ENCODE measurements at regions not wholly inside any gene's neighbourhood (a gene's known extent, or its start where the extent isn't known, plus 50 kb on each side); places are given as distances from the start of the nearest gene placed in this dataset.

DNA sequence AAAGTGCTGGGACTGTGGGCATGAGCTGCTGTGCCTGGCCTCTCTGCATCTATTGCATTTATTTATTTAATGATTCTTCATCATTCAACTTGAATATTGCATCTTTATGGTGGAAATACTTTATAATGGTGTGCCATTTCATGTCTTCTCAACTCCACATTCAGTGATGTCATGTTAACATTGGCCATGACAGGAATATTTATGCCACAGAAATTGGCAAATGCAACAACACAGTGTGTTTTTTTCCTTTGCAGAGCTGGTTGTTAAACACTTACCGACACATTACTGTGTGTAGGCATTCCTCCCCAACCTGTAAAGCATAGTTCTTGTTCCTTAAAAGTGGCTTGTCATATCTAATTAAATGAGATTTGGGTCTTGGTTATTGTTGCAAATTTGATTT, 57.4 kb upstream of the WDR26 start:
- WGBS, 2 experiments (ENCODE audit: extremely low coverage in 1 of 2, insufficient coverage in 1 of 2, insufficient read length in 1 of 2, insufficient replicate concordance in 2 of 2, low coverage in 1 of 2, low lambda C conversion rate in 2 of 2, missing lambda C conversion rate in 1 of 2) = 95% methylated on average over 1 of the region's 1 CpG; no CpG with 5 or more reads in 1 of the 2 experiments
- H3K4me1 ChIP-seq (replicated peaks in 1 of 4; ENCODE audit: control insufficient read depth in 3 of 4, insufficient read depth in 4 of 4, low read length in 3 of 4) = peaks cover 3 to 15% (median 7%) of the 10 kb centered on the region in 4 experiments; a peak in 5 of 7 replicates
- no peak for TF ChIP-seq RAD21 (IDR thresholded peaks at IDR 0.05 in 1 of 2, conservative IDR thresholded peaks at IDR 0.05 in 1 of 2; ENCODE audit: low read depth in 2 of 2, low read length in 2 of 2)
- TF ChIP-seq ZNF274 (IDR thresholded peaks at IDR 0.05; ENCODE audit: borderline replicate concordance, extremely low read depth, low read length) = no peak
- TF ChIP-seq EZH2 (IDR thresholded peaks at IDR 0.05; ENCODE audit: low read depth, low read length, severe bottlenecking) = no peak
- TF ChIP-seq BACH1 (IDR thresholded peaks at IDR 0.05; ENCODE audit: low read length) = no peak
- TF ChIP-seq, protein P1, sequence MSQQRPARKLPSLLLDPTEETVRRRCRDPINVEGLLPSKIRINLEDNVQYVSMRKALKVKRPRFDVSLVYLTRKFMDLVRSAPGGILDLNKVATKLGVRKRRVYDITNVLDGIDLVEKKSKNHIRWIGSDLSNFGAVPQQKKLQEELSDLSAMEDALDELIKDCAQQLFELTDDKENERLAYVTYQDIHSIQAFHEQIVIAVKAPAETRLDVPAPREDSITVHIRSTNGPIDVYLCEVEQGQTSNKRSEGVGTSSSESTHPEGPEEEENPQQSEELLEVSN (IDR thresholded peaks at IDR 0.05) = no peak
- no peak for TF ChIP-seq JUND (IDR thresholded peaks at IDR 0.05; ENCODE audit: low read length)
- TF ChIP-seq RBBP5 (IDR thresholded peaks at IDR 0.05; ENCODE audit: borderline replicate concordance, low read depth, low read length) = no peak
- TF ChIP-seq SIN3A (conservative IDR thresholded peaks at IDR 0.05 in 1 of 2, IDR thresholded peaks at IDR 0.05 in 1 of 2; ENCODE audit: low read depth in 1 of 2, low read length in 2 of 2) = no peak
- no peak for TF ChIP-seq CBX5 (IDR thresholded peaks at IDR 0.05; ENCODE audit: low read depth, low read length)
- TF ChIP-seq MAFK (IDR thresholded peaks at IDR 0.05; ENCODE audit: low read depth, low read length) = no peak
- TF ChIP-seq SRF (IDR thresholded peaks at IDR 0.05; ENCODE audit: low read depth, low read length) = no peak
- no peak for TF ChIP-seq KDM1A (IDR thresholded peaks at IDR 0.05; ENCODE audit: borderline replicate concordance, low read length)
- no peak for TF ChIP-seq CBX8 (IDR thresholded peaks at IDR 0.05; ENCODE audit: borderline replicate concordance, low read depth, low read length)
- TF ChIP-seq POLR2A (IDR thresholded peaks at IDR 0.05; ENCODE audit: control extremely low read depth in 1 of 2, low read depth in 2 of 2, low read length in 2 of 2) = no peak

More for the DNA sequence above, 57.4 kb upstream of the WDR26 start:
- H2BK15ac ChIP-seq (ENCODE audit: low read length) = no peak overlapping the region
- H3K18ac ChIP-seq (ENCODE audit: extremely low read depth, low read length) = no peak overlapping the region
- H2AFZ ChIP-seq (ENCODE audit: low read length) = no peak overlapping the region
- H2AK5ac ChIP-seq (ENCODE audit: low read depth, low read length) = no peak overlapping the region
- no peak for FAIRE-seq
- no peak overlapping the region for H2BK12ac ChIP-seq (ENCODE audit: low read depth, low read length)
- H3K23ac ChIP-seq (ENCODE audit: insufficient read length) = no peak overlapping the region
- H4K5ac ChIP-seq (ENCODE audit: insufficient read length, low read depth, low read length) = no peak overlapping the region
- H4K20me1 ChIP-seq (replicated peaks in 1 of 2; ENCODE audit: control insufficient read depth in 1 of 2, insufficient read depth in 2 of 2, low read length in 2 of 2) = no peaks in the 10 kb centered on the region
- peaks cover 0 to 5% (median 0%) of the 10 kb centered on the region in 4 experiments; a peak in 1 of 8 replicates for H3K36me3 ChIP-seq (ENCODE audit: control insufficient read depth in 2 of 4, insufficient read depth in 4 of 4, low read length in 3 of 4)
- no peaks in the 10 kb centered on the region for H3K23me2 ChIP-seq (ENCODE audit: low read depth, low read length)
- no peak overlapping the region for H3K4ac ChIP-seq (replicated peaks; ENCODE audit: insufficient read length, low read depth, low read length)
- H3K9ac ChIP-seq (replicated peaks in 1 of 4; ENCODE audit: extremely low read depth in 1 of 4, low read depth in 3 of 4, low read length in 3 of 4) = no peak overlapping the region; a peak in 1 of 7 replicates
- no peak overlapping the region for H3K14ac ChIP-seq (ENCODE audit: insufficient read length)
- no peak overlapping the region for H3K4me2 ChIP-seq (ENCODE audit: insufficient read depth in 1 of 2, low read depth in 2 of 2, low read length in 2 of 2)
- no peaks in the 10 kb centered on the region for H3K79me2 ChIP-seq (ENCODE audit: control insufficient read depth in 1 of 2, insufficient read depth in 2 of 2, low read length in 2 of 2)
- H3K27me3 ChIP-seq (replicated peaks in 1 of 4; ENCODE audit: control insufficient read depth in 3 of 4, extremely low read depth in 1 of 4, insufficient read depth in 3 of 4, low read length in 3 of 4) = no peaks in the 10 kb centered on the region
- no peak overlapping the region for H2BK5ac ChIP-seq (ENCODE audit: low read depth, low read length)
- H3K9me3 ChIP-seq (ENCODE audit: insufficient read depth in 2 of 2, low read depth in 1 of 2, low read length in 1 of 2) = peaks cover 12 to 17% of the 10 kb centered on the region in 2 experiments
- no peak overlapping the region for H3K4me3 ChIP-seq (ENCODE audit: extremely low read depth in 1 of 4, insufficient read depth in 2 of 4, low read depth in 3 of 4, low read length in 4 of 4)
- H4K91ac ChIP-seq (replicated peaks; ENCODE audit: insufficient read length, low read length) = no peak overlapping the region
- no peak overlapping the region for H3K56ac ChIP-seq (replicated peaks; ENCODE audit: insufficient read length, low read depth, low read length)
- no peak overlapping the region for H4K8ac ChIP-seq (ENCODE audit: extremely low read depth, insufficient read depth, low read length)
- no peak overlapping the region for H2BK120ac ChIP-seq (replicated peaks; ENCODE audit: low read depth, low read length)
- H3K79me1 ChIP-seq (ENCODE audit: low read depth, low read length) = no peaks in the 10 kb centered on the region
- H3K27ac ChIP-seq (ENCODE audit: low read depth, low read length) = no peak overlapping the region
- H2BK20ac ChIP-seq (ENCODE audit: low read length) = no peak overlapping the region
- CTCF ChIA-PET (ENCODE audit: partially characterized antibody) = no interaction called here
- DNase-seq (ENCODE audit: low read depth in 1 of 2, low spot score in 2 of 2) = no peak
- POLR2A ChIA-PET (ENCODE audit: partially characterized antibody) = no interaction called here

All from H1 (cell line).